ENCODE measurements at regions not wholly inside any gene's neighbourhood (a gene's known extent, or its start where the extent isn't known, plus 50 kb on each side); places are given as distances from the start of the nearest gene placed in this dataset.

- TF ChIP-seq, protein P1, sequence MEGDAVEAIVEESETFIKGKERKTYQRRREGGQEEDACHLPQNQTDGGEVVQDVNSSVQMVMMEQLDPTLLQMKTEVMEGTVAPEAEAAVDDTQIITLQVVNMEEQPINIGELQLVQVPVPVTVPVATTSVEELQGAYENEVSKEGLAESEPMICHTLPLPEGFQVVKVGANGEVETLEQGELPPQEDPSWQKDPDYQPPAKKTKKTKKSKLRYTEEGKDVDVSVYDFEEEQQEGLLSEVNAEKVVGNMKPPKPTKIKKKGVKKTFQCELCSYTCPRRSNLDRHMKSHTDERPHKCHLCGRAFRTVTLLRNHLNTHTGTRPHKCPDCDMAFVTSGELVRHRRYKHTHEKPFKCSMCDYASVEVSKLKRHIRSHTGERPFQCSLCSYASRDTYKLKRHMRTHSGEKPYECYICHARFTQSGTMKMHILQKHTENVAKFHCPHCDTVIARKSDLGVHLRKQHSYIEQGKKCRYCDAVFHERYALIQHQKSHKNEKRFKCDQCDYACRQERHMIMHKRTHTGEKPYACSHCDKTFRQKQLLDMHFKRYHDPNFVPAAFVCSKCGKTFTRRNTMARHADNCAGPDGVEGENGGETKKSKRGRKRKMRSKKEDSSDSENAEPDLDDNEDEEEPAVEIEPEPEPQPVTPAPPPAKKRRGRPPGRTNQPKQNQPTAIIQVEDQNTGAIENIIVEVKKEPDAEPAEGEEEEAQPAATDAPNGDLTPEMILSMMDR (IDR thresholded peaks at IDR 0.05): no peak
- no peak for TF ChIP-seq MAX (CRISPR knock-in tag; IDR thresholded peaks at IDR 0.05)
- no peak for TF ChIP-seq CREB1 (CRISPR knock-in tag; IDR thresholded peaks at IDR 0.05)
- no peak for TF ChIP-seq E2F1 (CRISPR knock-in tag; IDR thresholded peaks at IDR 0.05)
- no peak for TF ChIP-seq OVOL2 (CRISPR knock-in tag; IDR thresholded peaks at IDR 0.05; ENCODE audit: borderline replicate concordance)
- TF ChIP-seq NFYB (CRISPR knock-in tag; conservative IDR thresholded peaks at IDR 0.05; ENCODE audit: low read depth): no peak
- no peak for TF ChIP-seq NR2C2 (CRISPR knock-in tag; IDR thresholded peaks at IDR 0.05)
- TF ChIP-seq, protein P2, sequence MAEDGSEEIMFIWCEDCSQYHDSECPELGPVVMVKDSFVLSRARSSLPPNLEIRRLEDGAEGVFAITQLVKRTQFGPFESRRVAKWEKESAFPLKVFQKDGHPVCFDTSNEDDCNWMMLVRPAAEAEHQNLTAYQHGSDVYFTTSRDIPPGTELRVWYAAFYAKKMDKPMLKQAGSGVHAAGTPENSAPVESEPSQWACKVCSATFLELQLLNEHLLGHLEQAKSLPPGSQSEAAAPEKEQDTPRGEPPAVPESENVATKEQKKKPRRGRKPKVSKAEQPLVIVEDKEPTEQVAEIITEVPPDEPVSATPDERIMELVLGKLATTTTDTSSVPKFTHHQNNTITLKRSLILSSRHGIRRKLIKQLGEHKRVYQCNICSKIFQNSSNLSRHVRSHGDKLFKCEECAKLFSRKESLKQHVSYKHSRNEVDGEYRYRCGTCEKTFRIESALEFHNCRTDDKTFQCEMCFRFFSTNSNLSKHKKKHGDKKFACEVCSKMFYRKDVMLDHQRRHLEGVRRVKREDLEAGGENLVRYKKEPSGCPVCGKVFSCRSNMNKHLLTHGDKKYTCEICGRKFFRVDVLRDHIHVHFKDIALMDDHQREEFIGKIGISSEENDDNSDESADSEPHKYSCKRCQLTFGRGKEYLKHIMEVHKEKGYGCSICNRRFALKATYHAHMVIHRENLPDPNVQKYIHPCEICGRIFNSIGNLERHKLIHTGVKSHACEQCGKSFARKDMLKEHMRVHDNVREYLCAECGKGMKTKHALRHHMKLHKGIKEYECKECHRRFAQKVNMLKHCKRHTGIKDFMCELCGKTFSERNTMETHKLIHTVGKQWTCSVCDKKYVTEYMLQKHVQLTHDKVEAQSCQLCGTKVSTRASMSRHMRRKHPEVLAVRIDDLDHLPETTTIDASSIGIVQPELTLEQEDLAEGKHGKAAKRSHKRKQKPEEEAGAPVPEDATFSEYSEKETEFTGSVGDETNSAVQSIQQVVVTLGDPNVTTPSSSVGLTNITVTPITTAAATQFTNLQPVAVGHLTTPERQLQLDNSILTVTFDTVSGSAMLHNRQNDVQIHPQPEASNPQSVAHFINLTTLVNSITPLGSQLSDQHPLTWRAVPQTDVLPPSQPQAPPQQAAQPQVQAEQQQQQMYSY (CRISPR knock-in tag; IDR thresholded peaks at IDR 0.05): no peak
- no peak for TF ChIP-seq NR3C1 (CRISPR knock-in tag; conservative IDR thresholded peaks at IDR 0.05; ENCODE audit: low read depth)
Measured at GRCh38 chr13:60647547-60647946, 250.5 kb downstream of the TDRD3 start.

All from WTC11 (cell line).